ENCODE measurements at regions not wholly inside any gene's neighbourhood (a gene's known extent, or its start where the extent isn't known, plus 50 kb on each side); places are given as distances from the start of the nearest gene placed in this dataset.
A peak's percentile ranks its signal among the peaks of the same experiment; 100 is the strongest.
"Not testable (repeated sequence)": the region's sequence is repeated elsewhere in the genome, so short reads cannot be mapped to it uniquely, and the experiment has no call there.

DNA sequence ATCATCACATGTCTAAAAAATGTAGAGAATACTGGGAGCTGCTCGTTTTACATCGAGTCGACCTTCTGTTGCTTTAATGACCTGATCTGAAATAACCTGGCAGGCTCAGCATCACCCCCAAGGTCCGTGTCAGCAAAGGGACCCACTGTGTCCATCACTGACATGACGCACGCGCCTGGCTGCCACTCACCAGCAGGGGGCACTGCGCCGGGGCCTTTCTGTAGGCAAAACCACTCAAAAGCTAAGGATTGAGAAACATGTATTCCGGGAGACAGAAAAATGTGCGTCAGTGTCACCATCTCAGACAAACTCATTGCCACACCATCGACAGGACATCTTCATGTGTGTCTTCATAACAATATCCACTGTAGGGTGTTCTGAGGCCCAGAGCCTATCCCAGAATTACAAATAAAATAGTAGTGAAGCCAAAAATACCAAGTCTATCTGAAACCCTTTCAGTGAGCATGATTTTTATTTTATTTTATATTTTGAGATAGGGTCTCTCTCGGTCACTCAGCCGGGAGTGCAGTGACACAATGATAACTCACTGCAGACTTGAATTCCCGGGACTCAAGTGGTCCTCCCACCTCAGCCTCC, 130.3 kb upstream of the LSM14A start:
- DNase-seq: no peak

DNA sequence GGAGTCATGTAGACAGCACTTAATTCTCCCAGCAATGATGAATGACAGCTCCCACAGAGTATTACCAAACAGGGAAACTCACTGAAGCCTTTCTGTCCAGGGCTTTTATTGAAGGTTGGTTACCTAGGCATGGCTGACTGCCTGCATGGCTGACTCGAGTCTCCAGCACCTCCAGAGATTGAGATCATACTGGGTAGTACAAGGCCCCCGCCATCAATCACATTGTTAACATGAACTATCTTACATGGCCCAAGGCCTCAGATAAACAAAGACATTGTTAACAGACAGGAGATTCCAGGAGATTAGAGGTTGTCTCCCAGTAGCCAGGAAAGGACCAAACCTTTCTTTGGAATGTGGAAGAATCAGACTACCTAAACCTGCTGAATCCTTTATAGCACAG, 128.3 kb upstream of the LSM14A start:
- no peak for DNase-seq

DNA sequence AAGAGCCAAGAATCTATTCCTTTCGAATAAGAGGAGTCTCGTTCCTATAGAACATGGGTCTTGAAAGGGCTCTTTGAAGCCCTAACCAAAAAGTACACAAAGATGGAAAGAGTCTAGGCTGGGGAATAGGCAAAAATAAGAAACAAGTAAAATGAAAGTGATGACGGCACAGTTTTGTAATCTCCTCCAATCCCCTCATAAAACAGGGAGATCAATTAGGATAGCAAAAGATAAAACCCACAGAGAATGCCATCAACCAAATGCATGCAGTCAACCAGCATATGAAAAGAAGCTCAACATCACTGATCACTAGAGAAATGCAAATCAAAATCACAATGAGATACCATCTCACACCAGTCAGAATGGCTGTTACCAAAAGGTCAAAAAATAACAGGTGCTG, 122.4 kb upstream of the LSM14A start:
- no peak for DNase-seq

DNA sequence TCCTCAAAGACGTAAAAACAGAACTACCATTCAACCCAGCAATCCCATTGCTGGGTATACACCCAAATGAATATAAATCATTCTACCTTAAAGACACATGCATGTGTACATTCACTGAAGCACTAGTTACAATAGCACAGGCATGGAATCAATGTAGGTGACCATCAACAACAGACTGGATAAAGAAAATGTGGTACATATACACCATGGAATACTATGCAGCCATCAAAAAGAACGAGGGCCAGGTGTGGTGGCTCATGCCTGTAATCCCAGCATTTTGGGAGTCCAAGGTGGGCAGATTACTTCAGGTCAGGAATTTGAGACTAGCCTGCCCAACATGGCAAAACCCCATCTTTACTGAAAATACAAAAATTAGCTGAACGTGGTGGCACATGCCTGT, 121.9 kb upstream of the LSM14A start:
- not testable (repeated sequence) for DNase-seq

DNA sequence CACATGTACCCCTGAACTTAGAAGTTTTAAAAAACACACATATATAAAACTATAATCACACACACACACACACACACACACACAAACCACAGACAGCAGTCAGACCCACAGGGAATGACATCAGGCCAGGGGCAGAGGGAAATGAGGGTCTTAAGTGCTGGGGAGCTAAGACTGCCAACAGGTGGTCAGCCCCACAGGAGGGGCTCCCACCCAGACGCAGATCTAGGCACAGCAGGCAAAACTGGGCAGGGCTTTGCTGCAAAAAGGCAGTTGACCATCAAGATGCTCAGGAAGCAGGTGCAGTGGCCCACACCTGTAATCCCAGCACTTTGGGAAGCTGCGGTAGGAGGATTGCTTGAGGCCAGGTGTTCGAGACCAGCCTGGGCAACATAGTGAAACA, 121.0 kb upstream of the LSM14A start:
- no peak for DNase-seq

DNA sequence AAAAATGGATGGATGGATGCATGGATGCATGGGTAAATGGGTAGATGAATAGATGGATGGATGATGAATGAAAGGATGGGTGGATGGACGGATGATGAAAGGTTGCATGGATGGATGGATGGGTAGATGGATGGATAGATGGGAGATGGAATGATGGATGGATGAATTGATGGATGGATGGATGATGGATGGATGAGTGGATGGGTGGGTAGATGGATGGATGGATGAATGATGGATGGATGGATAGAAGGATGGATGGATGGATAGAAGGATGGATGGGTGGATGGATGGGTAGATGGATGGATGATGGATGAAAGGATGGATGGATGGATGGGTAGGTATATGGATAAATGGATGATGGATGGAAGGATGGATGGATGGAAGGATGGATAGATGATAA, 115.1 kb upstream of the LSM14A start:
- no peak for DNase-seq

DNA sequence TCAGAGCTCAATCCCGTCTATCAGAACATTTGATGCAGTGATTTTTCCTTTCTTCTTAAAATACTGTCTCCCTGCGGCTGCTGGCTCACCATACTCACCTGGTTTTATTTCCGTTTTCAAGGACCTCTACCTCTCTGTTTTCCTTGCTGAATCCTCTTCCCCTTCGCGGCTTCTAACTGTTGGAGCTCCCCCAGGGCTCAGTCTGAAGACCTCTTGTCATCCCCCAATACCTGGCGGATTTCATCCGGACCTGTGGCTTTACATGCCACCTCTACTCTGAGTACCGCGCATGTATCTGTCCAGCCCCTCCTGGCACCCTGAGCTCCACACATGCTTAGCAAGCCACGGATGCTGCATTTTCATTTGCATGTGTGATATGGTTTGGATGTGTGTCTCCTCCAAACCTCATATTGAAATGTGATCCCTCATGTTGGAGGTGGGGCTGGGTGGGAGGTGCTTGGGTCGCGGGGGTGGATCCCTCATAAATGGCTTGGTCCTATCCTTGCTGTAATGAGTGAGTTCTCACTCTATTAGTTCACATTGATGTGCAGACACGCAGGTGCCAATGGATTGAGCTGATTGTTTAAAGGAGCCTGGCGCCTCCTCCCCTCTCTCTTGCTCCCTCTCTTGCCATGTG, 106.2 kb upstream of the LSM14A start:
- DNase-seq: no peak

DNA sequence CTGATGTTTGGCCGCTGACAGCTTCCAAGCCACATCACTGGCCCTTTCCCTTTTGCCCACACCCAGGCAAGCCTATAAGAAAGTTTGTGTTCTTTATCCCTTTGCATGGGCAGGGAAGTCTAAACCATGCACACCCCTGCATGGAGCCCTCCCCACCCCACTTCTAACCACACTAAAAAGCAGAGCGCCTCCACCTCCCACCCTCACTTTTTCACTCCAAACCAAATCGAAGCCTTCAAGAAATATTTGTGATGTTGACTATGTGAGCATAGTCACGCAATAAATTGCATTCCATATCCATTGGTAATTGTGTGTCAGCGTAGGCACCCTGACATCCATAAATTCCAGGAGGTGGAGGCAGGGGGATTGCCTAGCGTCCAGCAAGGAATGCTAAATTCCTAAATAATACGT, 104.4 kb upstream of the LSM14A start:
- no peak for DNase-seq

DNA sequence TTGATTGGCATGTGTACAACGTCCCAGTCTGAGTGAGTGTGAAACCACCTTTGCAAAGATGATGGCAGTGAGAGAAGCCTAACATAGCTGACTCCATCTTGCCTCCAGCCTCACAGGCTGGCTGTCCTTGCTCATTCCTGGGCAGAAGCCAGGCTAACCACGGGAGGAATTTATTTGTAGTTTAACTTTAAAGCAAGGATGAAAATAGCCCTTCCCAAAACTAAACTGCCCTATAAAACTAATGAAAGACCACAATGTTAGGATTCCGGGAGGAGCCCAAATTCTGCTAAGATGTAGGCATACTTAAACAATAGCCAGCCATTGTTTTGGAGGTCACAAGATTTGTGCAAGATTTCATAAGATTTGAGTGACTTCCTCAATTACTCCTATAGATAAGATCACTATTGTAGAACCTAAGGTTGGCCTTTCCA, 96.6 kb upstream of the LSM14A start:
- no peak for DNase-seq

DNA sequence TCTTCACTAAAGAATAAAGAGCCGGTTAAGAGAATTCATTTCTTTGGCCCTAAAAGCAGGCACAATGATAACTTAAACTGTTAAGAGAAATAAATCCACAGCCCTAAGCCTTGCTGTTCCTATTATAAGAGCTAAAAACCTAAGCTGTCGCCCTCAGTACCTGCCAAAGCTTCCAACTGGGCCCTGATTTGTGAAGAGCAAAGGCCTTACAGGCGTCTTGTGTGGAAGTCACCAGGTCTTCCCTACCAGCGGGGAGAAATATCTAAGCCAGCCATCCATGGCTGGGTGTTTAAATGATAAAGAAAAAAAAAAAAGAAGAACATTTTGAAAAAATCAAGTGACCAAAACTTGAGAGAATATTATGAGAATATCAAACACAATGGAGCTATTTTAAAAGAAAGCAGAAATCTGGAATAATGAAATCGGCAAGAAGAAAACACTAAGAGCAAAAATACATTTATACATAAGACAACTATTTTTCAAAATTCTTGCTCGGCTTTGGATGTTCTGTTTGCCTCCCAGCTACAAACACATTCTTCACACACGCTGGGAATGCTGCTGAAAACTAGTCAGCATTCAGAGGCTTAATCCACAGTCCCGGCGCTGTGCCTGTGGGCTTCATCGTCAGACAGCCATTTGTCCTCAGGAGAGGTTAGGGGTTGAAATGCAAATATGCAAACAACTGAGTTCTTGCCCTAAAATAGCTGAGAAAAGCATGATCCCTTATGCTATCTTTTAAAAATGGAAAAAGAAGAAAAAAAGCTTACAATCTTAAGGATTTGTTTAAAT, 89.8 kb upstream of the LSM14A start:
- no peak for DNase-seq

DNA sequence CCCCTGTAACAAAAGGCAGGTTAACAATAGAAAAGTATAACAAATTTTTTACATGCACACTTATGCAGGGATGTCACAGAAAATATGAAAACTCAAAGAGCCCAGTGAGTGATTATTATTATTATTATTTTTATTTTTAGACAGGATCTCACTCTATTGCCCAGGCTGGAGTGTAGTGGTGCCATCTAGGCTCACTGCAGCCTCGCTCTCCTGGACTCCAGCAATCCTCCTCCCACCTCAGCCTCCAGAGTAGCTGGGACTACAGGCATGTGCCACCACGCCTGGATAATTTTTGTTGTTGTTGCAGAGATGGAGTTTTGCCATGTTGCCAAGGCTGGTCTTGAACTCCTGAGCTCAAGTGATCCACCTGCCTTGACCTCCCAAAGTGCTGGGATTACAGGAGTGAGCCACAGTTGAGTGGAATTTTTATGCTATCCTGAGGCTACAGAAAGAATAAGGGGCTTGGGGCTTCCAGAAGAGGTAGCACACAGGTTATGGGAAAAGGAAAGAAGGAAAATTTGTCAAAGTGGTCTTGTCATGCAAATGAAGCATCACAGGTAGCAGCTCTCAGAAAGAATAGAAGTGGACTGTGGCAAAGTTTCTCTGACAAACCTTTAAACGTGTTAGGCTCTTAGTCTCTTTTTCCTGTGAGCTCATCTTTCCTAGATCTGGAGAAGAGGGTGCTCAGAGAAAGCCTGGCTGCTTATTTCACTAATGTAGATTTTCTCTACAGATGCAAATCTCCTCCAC, 87.7 kb upstream of the LSM14A start:
- DNase-seq: no peak

DNA sequence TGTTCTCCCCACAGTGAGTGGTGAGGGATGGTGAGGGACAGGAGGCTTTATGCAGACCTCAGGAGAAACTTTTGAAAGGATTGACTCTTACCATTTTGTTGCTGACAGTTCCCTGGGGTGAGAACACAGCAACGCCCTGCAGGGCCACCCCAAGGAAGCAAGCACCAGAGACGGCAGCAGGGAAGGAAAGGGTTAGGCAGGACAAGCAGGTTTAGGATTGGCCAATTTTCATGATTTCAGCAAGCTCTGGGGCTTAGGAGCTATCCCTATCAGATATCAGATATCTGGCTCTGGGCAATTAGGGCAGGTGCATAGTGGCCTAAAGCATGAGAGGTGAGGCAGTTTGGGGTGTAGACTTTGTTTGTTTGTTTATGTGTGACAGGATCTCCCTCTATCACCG, 87.0 kb upstream of the LSM14A start:
- DNase-seq: no peak

DNA sequence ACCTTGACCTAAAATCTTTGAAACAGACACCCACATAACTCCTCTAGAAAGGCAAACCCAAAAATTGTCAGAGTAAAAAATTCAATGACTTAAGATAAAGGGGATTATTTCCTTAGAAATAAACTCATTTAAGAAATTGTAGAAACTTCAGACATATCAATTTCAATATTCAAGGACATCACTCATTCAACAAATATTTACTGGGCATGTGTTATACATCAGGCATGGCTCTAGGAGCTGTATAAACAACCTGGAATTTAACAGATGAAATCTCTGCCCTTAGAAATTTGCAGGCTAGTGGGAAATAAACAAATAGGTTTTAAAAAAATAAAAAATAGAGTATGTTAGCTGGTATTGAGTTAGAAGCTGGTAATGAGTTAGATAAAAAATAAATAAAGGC, 84.0 kb upstream of the LSM14A start:
- no peak for DNase-seq

DNA sequence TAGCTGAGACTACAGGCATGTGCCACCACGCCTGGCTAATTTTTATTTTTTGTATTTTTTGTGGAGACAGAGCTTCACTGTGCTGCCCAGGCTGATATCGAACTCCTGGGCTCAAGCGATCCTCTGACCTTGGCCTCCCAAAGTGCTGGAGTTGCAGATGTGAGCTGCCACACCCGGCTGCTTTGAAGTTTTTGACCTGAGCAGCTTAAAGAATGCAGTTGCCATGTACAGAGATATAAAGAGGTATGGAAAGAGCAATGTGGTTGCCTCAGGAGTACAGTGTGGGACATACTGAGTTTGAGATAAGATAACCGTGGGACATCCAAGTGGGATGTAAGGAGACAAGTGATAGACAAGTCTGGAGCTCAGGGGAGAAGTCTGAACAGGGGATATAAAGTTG, 82.7 kb upstream of the LSM14A start:
- DNase-seq: no peak

DNA sequence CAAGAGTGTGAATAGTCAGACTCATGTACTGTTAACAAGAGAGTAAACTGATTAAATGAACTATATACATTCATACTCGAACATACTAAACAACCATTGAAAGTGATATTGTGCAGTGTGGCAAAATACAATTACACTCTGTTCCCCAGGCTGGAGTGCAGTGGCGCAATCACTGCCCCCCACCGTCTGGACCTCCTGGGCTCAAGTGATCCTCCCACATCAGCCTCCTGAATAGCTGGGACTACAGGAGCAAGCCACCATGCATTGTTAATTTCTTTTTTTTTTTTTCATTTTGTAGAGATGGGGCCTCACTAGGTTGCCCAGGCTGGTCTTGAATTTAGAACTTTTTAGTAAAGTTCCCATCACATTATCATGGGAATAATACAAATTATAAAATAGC, 77.3 kb upstream of the LSM14A start:
- DNase-seq: no peak

DNA sequence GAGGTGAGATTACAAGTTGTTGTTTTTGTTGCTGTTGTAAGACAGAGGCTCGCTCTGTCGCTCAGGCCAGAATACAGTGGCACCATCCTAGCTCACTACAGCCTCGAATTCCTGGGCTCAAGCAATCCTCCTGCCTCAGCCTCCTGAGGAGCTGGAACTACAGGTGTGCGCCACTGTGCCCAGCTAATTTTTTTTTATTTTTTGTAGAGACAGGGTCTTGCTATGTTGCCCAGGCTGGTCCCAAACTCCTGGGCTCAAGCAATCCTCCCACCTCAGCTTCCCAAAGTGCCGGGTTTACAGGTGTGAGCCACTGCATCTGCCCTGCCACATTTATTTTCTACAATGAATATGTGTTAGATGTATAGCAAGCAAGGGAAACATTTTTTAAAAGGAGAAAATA, 76.9 kb upstream of the LSM14A start:
- DNase-seq: not testable (repeated sequence)

DNA sequence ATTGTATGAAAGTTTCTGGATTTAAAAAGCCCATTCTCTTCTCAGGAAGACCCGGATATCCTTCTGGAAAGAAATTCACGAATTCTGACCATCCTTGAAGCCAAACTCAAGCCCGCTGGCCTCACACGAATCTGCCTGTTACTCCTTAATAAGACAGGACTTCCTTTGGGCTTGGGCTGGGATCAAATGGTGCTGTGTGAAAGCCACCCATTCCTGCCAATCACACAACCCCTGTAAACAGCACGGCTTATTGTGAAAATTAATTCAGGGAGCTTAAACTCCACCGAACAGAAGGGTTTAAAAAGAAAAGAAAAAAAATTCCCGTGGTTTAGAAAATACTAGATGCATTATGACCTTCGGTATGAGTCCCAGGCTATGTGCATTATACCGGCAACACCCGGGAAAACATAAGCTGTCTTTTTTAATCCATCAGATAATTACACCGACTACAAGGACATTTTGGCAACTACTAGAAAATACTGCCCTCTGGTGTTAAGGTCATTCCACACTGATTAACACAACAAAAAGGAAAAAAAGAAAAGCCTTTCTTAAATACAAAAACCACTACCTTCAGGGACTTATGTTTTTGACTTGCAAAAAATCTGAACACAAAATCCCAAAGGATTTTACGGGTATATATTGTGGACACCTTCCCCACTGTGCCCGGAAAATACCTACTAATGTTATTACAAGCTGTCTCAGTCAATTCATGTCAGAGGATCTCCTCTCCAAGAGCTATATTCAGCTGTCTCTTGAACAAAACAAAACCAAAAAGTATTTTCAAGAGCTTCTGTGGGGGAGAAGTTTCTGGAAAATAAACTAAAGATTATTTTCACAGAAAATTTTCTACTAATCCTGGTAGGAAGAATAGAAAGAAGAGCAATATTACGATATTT, 76.0 kb upstream of the LSM14A start:
- peak; percentile 44 for DNase-seq

DNA sequence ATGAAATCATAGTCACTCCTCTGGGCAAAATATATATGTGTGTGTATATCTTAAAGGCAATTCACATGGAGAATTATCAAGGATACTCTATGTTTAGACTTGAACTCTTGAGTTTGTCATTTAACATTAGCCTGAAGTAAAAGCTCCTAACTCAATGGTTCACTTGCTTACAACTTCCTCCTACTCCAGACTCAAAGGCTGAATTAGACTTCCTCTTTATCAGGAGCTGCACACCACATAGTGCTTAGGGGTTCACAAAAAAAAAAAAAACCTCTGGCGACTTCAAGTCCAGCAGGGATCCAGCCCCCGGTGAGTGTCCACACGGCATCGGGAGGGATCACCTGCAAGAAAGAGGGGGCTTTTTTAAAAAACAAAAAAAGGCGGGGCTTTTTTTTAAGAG, 68.2 kb upstream of the LSM14A start:
- no peak for DNase-seq

DNA sequence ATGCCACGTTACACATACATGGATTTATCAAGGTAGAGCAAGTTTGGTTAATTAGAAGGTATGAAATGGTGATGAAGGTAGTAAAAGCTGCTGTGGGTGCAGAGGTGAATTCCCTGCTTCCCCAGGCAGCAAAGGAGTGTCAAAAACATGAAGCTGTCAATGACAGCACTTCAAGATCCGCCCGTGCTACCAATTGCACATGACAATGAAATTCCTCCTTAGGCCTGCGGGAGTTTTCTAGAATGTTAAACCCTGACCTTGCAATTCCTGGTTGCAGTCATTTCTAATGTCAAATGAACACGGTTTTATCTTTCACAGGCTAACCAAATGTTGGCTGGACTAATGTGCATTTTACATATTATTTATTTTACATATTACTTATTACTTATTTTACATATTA, 67.7 kb upstream of the LSM14A start:
- no peak for DNase-seq

DNA sequence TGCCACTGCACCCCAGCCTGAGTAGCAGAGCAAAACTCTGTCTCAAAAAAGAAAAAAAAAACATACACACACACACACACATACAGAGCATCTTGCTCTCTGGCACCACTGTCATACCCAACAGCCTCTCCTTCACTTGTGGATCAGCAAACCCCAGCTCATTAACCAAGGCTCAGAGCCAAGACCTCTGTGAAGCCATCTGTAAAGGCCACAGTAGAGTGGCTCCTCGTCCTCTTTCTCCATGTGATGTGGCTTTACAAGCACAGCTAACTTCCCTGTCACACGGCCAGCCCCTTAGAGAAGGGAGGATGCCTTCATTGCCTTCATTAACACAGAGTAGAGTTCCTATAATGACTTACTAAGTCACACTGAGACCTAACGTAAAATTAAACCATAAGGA, 62.7 kb upstream of the LSM14A start:
- DNase-seq: no peak

DNA sequence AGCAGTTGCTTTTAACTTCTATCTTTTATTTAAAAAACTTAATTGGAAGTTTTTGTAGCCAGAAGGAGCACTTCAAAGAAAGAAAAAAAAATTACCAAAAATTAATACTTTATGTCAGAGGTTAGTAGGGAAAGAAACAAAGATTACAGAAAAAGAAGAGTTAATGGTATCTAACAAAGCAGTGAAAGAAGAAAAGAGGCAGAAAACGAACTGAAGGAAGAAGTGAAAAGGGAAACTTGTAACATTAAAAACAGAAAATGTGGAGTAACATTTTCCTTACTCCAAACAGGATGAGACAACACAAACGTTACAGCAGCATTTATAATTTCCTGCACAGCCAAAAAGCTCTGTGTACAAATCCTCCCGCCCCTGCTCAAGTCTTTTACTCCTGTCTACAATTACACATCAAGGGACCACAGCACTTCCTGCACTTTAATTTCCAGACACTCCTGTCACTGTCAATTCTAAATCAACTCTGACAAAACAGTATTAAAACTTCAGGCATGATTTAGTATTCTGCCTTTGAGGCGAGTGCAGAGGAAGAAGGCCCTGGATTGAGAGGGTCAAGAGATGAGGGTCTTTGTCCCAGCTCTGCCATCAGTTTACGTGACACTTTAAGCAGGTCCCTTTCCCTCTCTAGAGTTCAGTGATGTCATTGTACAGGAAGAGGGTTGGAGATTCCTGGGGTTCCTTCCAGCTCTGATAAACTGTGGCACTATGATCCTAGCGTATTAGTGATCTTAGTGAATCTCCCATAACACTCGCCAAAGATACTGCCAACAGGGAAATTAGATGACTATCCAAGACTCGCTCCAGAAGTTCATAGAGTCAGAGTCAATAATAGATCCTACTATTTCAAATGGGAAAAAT, 53.2 kb upstream of the LSM14A start:
- no peak for DNase-seq

DNA sequence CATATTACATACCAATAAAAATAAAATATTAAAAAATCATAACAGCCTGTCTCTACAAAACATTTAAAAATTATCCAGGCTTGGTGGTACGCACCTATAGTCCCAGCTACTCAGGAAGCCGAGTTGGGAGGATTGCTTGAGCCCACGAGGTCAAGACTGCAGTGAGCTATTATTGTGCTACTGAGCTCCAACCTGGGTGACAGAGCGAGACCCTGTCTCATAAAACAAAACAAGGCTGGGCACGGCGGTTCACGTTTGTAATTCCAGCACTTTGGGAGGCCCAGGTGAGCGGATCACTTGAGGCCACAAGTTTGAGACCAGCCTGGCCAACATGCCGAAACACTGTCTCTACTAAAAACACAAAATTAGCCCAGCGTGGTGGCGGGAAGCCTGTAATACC, 52.2 kb upstream of the LSM14A start:
- no peak for DNase-seq
